Breast epithelium (tissue), 4 donors: ENCODE measurements at regions not wholly inside any gene's neighbourhood (a gene's known extent, or its start where the extent isn't known, plus 50 kb on each side); places are given as distances from the start of the nearest gene placed in this dataset.

Experiments used
- DNase-seq, 2 donors: peaks; one replicate each; pipeline ENCODE4 v3.0.0-alpha.2; 2019; ENCODE audit warnings: low spot score in 2 of 2
- H3K27ac ChIP-seq, 2 donors: fragments of 200-600 bp; sonication (generic) in 1 of 2; one replicate each; pipeline ENCODE4 v1.5.1; 2016 to 2019; ENCODE audit warnings: mild to moderate bottlenecking in 1 of 2
- H3K27me3 ChIP-seq, 2 donors: fragments of 200-600 bp; sonication (generic) in 1 of 2; one replicate each; pipeline versions ENCODE4 v1.5.1 to v1.6.0; 2017 to 2019; ENCODE audit warnings: control low read depth in 1 of 2, mild to moderate bottlenecking in 1 of 2
- H3K36me3 ChIP-seq: fragments of 200-600 bp; one replicate; pipeline ENCODE4 v1.5.1; 2019
- H3K4me1 ChIP-seq, 2 donors: fragments of 200-600 bp; sonication (generic); one replicate each; pipeline ENCODE4 v1.5.1; 2016 to 2019; ENCODE audit warnings: control low read depth in 1 of 2
- H3K4me3 ChIP-seq, 3 donors: fragments of 200-600 bp; sonication (generic); 1 replicate in 2 of 3; 2 replicates in 1 of 3; pipeline ENCODE4 v1.5.1; 2016 to 2019; ENCODE audit warnings: mild to moderate bottlenecking in 3 of 3, moderate library complexity in 2 of 3
- H3K9me3 ChIP-seq, 2 donors: fragments of 200-600 bp; sonication (generic) in 1 of 2; one replicate each; pipeline ENCODE4 v1.5.1; 2016 to 2019; ENCODE audit warnings: control low read depth in 1 of 2
- POLR2A ChIP-seq: fragments of 450-650 bp; IDR thresholded peaks from one replicate; pipeline ENCODE4 v1.6.1; 2016; ENCODE audit warnings: antibody characterized with exemption, mild to moderate bottlenecking, moderate library complexity
- POLR2AphosphoS5 ChIP-seq, 3 donors: sonication (generic); formaldehyde crosslinking; IDR thresholded peaks; one replicate each; pipeline ENCODE4 v1.6.1; 2017; ENCODE audit warnings: antibody characterized with exemption in 3 of 3
- intact Hi-C: fragments of 100-400 bp; cut with DNase I; formaldehyde crosslinking; loops from one replicate; pipeline ENCODE4 v1.15.1; 2023; ENCODE audit warnings: low total_unique reads
- TF ChIP-seq, protein P1 (sequence below), 3 donors: fragments of 450-650 bp; IDR thresholded peaks; one replicate each; pipeline ENCODE4 v1.5.1; 2016 to 2017; ENCODE audit warnings: antibody characterized with exemption in 3 of 3, mild to moderate bottlenecking in 3 of 3, moderate library complexity in 3 of 3

DNA sequence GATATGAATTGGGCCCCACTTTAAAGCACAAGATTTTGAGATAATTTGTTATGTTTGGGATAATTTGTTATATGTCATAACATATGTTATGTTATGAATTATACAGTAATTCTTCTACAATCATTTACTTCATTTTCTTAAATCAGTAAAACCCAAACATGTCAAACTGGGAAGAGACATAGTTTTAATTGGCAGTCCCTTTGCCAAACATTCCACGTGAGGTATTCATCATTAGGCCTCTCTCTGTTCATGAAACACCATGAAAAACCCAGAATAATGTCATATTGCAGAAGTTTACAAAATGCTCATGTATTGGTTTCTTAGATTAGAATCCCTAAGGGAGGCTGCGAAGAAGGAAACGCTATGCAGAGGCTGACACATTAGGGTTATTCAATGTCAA is 89.4 kb upstream of the PDE10A start:
- TF ChIP-seq POLR2AphosphoS5 (IDR thresholded peaks at IDR 0.05), result no peak
- Histone ChIP-seq H3K27ac (no peak overlapping the region), H3K4me1 (no peaks in the 10 kb centered on the region), H3K27me3 (no peaks in the 10 kb centered on the region), H3K36me3 (no peaks in the 10 kb centered on the region), H3K4me3 (no peak overlapping the region), H3K9me3 (no peaks in the 10 kb centered on the region)
- intact Hi-C loops, result no loop called here
- no peak for DNase-seq

DNA sequence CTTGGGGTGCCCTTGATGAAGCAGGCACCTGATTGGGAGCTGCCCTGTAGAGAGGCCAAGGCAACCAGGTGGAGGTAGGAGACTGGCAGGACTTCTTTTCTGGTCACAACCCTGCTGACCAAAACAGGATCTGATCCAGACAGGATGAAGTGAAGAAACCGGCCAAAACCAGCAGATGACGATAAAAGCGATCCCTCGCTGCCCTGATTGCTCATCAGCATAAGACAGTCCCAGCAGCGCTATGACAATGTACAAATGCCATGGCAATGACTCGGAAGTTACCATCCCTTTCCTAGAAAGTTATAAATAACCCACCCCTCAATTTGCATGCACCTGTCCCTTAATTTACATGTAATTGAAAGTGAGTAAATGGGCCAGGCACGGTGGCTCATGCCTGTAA is 88.4 kb upstream of the PDE10A start:
- H3K36me3 ChIP-seq, result no peaks in the 10 kb centered on the region
- H3K27me3 ChIP-seq, result no peaks in the 10 kb centered on the region
- H3K4me1 ChIP-seq, result no peaks in the 10 kb centered on the region
- TF ChIP-seq POLR2AphosphoS5 (IDR thresholded peaks at IDR 0.05) (no peak), POLR2A (no peak)
- TF ChIP-seq, protein P1, sequence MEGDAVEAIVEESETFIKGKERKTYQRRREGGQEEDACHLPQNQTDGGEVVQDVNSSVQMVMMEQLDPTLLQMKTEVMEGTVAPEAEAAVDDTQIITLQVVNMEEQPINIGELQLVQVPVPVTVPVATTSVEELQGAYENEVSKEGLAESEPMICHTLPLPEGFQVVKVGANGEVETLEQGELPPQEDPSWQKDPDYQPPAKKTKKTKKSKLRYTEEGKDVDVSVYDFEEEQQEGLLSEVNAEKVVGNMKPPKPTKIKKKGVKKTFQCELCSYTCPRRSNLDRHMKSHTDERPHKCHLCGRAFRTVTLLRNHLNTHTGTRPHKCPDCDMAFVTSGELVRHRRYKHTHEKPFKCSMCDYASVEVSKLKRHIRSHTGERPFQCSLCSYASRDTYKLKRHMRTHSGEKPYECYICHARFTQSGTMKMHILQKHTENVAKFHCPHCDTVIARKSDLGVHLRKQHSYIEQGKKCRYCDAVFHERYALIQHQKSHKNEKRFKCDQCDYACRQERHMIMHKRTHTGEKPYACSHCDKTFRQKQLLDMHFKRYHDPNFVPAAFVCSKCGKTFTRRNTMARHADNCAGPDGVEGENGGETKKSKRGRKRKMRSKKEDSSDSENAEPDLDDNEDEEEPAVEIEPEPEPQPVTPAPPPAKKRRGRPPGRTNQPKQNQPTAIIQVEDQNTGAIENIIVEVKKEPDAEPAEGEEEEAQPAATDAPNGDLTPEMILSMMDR (IDR thresholded peaks at IDR 0.05), result no peak
- DNase-seq, result no peak
- H3K4me3 ChIP-seq, result no peak overlapping the region
- intact Hi-C loops, result no loop called here
- no peak overlapping the region for H3K27ac ChIP-seq
- H3K9me3 ChIP-seq, result no peaks in the 10 kb centered on the region

DNA sequence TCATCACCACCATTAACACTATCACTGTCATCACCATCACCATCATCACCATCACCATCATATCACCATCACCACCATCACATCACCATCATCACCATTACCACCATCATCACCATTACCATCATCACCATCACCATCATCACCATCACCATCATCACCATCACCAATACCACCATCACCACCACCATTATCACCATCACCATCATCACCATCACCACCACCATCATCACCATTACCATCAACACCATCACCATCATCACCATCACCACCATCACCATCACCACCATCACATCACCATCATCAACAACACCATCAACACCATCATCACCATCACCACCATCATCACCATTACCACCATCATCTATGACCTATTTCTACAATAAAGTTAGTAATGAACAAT is 86.1 kb upstream of the PDE10A start:
- intact Hi-C loops, result no loop called here
- H3K27ac ChIP-seq, result no peak overlapping the region
- no peak for DNase-seq
- no peaks in the 10 kb centered on the region for H3K27me3 ChIP-seq
- H3K36me3 ChIP-seq, result no peaks in the 10 kb centered on the region
- H3K4me1 ChIP-seq, result no peaks in the 10 kb centered on the region
- no peak overlapping the region for H3K4me3 ChIP-seq
- no peak for TF ChIP-seq POLR2A
- TF ChIP-seq, protein P1 (IDR thresholded peaks at IDR 0.05), result no peak
- TF ChIP-seq POLR2AphosphoS5 (IDR thresholded peaks at IDR 0.05), result no peak
- no peaks in the 10 kb centered on the region for H3K9me3 ChIP-seq

DNA sequence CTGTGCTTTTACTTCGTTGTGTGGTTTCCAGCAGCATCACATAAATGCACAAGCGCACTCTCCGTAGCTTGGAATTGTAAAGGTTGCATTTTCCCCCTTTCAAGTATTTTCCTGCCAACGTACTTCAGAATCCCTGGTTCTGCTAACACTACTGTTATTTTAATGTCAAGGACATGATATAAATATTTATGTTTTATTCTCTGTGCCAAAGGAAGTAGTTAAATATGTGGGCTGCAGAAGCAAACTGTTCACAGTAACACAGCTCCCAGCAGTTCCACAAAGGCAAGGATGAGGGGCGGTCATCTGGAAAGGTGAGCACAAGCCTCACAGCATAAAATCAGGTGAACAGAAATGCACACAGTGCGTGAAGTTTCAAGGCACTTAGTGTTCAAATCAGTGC is 85.3 kb upstream of the PDE10A start:
- no peaks in the 10 kb centered on the region for H3K27me3 ChIP-seq
- DNase-seq, result no peak
- no peak overlapping the region for H3K27ac ChIP-seq
- no peaks in the 10 kb centered on the region for H3K4me1 ChIP-seq
- no peaks in the 10 kb centered on the region for H3K9me3 ChIP-seq
- no peak for TF ChIP-seq POLR2A
- TF ChIP-seq, protein P1 (IDR thresholded peaks at IDR 0.05), result no peak
- no peak for TF ChIP-seq POLR2AphosphoS5 (IDR thresholded peaks at IDR 0.05)
- H3K4me3 ChIP-seq, result no peak overlapping the region
- intact Hi-C loops, result no loop called here
- no peaks in the 10 kb centered on the region for H3K36me3 ChIP-seq

DNA sequence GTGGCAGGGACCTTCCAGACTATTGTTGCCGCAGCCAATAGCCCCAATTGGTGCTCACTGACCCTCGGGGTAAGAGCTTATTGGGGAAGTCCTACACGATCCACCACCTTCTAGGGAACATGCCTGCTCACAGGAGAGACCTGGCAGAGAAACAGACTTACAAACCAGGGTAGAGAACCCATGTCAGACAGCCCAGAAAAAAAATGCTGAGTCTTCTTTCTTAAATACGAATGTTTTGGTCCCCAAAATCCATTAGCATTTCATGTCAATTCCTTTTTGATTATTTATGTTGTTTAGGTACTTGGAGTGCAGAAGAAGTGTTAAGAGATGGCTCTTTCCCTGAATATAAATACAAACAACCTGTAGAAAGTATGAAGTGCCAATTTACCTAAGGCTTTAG is 84.9 kb upstream of the PDE10A start:
- intact Hi-C loops, result no loop called here
- no peaks in the 10 kb centered on the region for H3K27me3 ChIP-seq
- H3K4me3 ChIP-seq, result no peak overlapping the region
- no peaks in the 10 kb centered on the region for H3K36me3 ChIP-seq
- H3K4me1 ChIP-seq, result no peaks in the 10 kb centered on the region
- no peaks in the 10 kb centered on the region for H3K9me3 ChIP-seq
- no peak for DNase-seq
- no peak overlapping the region for H3K27ac ChIP-seq
- TF ChIP-seq, protein P1 (IDR thresholded peaks at IDR 0.05), result no peak
- TF ChIP-seq POLR2A (no peak), POLR2AphosphoS5 (IDR thresholded peaks at IDR 0.05) (no peak)

DNA sequence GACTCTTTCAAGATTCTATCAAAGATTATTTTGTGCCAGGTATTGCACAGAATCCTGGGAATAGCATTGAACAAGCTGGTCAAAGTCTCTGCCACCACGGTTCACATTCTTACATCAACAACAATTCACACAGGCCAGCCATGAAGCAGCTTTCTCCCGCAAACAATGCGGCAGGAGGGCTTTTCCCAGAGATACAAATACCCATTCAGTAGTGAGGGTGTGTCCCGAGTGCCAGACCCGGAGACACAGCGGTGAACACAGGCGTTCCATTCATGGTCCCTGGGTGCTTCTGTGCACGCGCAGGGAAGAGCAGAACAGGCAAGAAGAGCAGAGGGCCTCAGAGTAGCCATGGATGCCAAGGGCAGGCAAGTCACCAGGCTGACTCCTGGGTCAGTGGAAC is 83.3 kb upstream of the PDE10A start:
- intact Hi-C loops, result no loop called here
- Histone ChIP-seq H3K4me1 (no peaks in the 10 kb centered on the region), H3K9me3 (no peaks in the 10 kb centered on the region), H3K27ac (no peak overlapping the region), H3K36me3 (no peaks in the 10 kb centered on the region), H3K4me3 (no peak overlapping the region), H3K27me3 (no peaks in the 10 kb centered on the region)
- TF ChIP-seq POLR2AphosphoS5 (IDR thresholded peaks at IDR 0.05) (no peak), POLR2A (no peak)
- TF ChIP-seq, protein P1 (IDR thresholded peaks at IDR 0.05), result no peak
- no peak for DNase-seq
